Mesendoderm (in vitro differentiated cells): ENCODE measurements at regions not wholly inside any gene's neighbourhood (a gene's known extent, or its start where the extent isn't known, plus 50 kb on each side); places are given as distances from the start of the nearest gene placed in this dataset.

Experiments
- DNase-seq: peaks from one replicate; pipeline ENCODE4 v3.0.0; 2013
- H2AK5ac ChIP-seq: 2 replicates; pipeline ENCODE4 v1.6.1; 2013; ENCODE audit warnings: low read length, inconsistent platforms
- H2BK120ac ChIP-seq: 2 replicates; pipeline ENCODE4 v1.6.1; 2013; ENCODE audit warnings: low read depth, mild to moderate bottlenecking, low read length, moderate library complexity, mixed read lengths
- H2BK15ac ChIP-seq: replicated peaks from 2 replicates; pipeline ENCODE4 v1.6.1; 2013; ENCODE audit warnings: low read depth, mild to moderate bottlenecking, moderate library complexity
- H2BK5ac ChIP-seq: 2 replicates; pipeline ENCODE4 v1.6.1; 2013; ENCODE audit warnings: low read length, inconsistent platforms
- H3K18ac ChIP-seq: 2 replicates; pipeline ENCODE4 v1.6.1; 2013; ENCODE audit warnings: mild to moderate bottlenecking, low read length, mixed read lengths
- H3K23ac ChIP-seq: one replicate; pipeline ENCODE4 v1.6.1; 2013; ENCODE audit warnings: low read length
- H3K27ac ChIP-seq: 2 replicates; pipeline ENCODE4 v1.5.1; 2013; ENCODE audit warnings: low read depth, mild to moderate bottlenecking, inconsistent platforms, low read length, moderate library complexity
- H3K27me3 ChIP-seq: 2 replicates; pipeline ENCODE4 v1.6.1; 2013; ENCODE audit warnings: low read length, control low read depth, mild to moderate bottlenecking, inconsistent platforms; ENCODE audit not compliant: insufficient read depth, poor library complexity
- H3K36me3 ChIP-seq: 2 replicates; pipeline ENCODE4 v1.6.1; 2013; ENCODE audit warnings: low read length, inconsistent platforms; ENCODE audit not compliant: control insufficient read depth, insufficient read depth
- H3K4ac ChIP-seq: one replicate; pipeline ENCODE4 v1.6.1; 2013; ENCODE audit warnings: low read depth, mild to moderate bottlenecking, low read length, moderate library complexity
- H3K4me1 ChIP-seq: 2 replicates; pipeline ENCODE4 v1.6.1; 2013; ENCODE audit warnings: low read depth, low read length, inconsistent platforms; ENCODE audit not compliant: control insufficient read depth
- H3K4me2 ChIP-seq: 2 replicates; pipeline ENCODE4 v1.6.1; 2013; ENCODE audit warnings: low read length
- H3K4me3 ChIP-seq: 2 replicates; pipeline ENCODE4 v1.5.1; 2013; ENCODE audit warnings: mild to moderate bottlenecking, low read length
- H3K56ac ChIP-seq: one replicate; pipeline ENCODE4 v1.6.1; 2013; ENCODE audit warnings: low read length
- H3K79me1 ChIP-seq: 2 replicates; pipeline ENCODE4 v1.6.1; 2013; ENCODE audit warnings: low read length, inconsistent platforms
- H3K79me2 ChIP-seq: 2 replicates; pipeline ENCODE4 v1.6.1; 2013; ENCODE audit warnings: mild to moderate bottlenecking, low read length; ENCODE audit not compliant: control insufficient read depth, insufficient read depth
- H3K9ac ChIP-seq: 2 replicates; pipeline ENCODE4 v1.6.1; 2013; ENCODE audit warnings: low read length, inconsistent platforms
- H4K5ac ChIP-seq: one replicate; pipeline ENCODE4 v1.6.1; 2013; ENCODE audit warnings: low read length
- H4K8ac ChIP-seq: one replicate; pipeline ENCODE4 v1.6.1; 2013; ENCODE audit warnings: low read depth, mild to moderate bottlenecking, control low read depth, low read length, moderate library complexity
- WGBS: extraction: QIAGEN DNeasy Blood & Tissue Kit; methylation state at CpG from one replicate; pipeline ENCODE4 v1.1.7; 2013; ENCODE audit warnings: low lambda C conversion rate, missing lambda C conversion rate; ENCODE audit not compliant: insufficient coverage; ENCODE audit errors: extremely low coverage; 5-methylcytosine and 5-hydroxymethylcytosine counted together

- Histone ChIP-seq H2BK15ac (no peak overlapping the region), H3K36me3 (no peaks in the 10 kb centered on the region), H3K27ac (no peak overlapping the region), H3K27me3 (no peaks in the 10 kb centered on the region), H3K9ac (no peak overlapping the region), H4K8ac (no peak overlapping the region), H2BK5ac (no peak overlapping the region), H3K79me1 (no peaks in the 10 kb centered on the region), H3K4me2 (no peak overlapping the region), H2AK5ac (no peak overlapping the region), H3K4ac (no peak overlapping the region), H3K4me1 (no peaks in the 10 kb centered on the region), H3K23ac (no peak overlapping the region), H3K56ac (no peak overlapping the region), H2BK120ac (no peak overlapping the region), H3K4me3 (no peak overlapping the region), H3K18ac (no peak overlapping the region), H4K5ac (no peak overlapping the region), H3K79me2 (no peaks in the 10 kb centered on the region)
- no peak for DNase-seq
- WGBS: no CpG with 5 or more reads among the region's 9 CpGs
Observed at GRCh38 chr17:14019186-14019956, 49.9 kb upstream of the COX10 start.
